ENCODE measurements at regions not wholly inside any gene's neighbourhood (a gene's known extent, or its start where the extent isn't known, plus 50 kb on each side); places are given as distances from the start of the nearest gene placed in this dataset.
A peak's percentile ranks its signal among the peaks of the same experiment; 100 is the strongest.

DNA sequence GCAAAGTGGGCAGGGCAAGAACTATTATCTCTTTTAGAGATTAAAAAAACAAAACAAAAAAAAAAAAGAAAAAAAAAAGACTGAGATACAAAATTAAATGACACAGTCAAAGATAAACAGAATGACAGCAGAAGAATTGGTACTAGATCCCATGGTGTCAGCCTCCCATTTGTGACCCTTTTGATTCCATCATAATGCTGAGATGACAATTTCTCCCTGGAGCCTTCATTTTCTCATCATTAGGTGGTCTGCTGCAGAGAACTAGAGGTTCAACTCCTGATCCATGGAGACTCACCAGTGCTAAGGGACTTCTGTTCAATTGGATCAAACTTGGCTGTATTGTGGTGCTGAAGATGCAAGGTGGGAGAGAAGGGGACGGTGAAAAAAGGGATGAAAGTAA lies 123.5 kb upstream of the SPDL1 start:
- intact Hi-C loops (cut with DNase I), result no loop called here
- ATAC-seq (no peak), DNase-seq (ENCODE audit: low spot score) (no peak)

DNA sequence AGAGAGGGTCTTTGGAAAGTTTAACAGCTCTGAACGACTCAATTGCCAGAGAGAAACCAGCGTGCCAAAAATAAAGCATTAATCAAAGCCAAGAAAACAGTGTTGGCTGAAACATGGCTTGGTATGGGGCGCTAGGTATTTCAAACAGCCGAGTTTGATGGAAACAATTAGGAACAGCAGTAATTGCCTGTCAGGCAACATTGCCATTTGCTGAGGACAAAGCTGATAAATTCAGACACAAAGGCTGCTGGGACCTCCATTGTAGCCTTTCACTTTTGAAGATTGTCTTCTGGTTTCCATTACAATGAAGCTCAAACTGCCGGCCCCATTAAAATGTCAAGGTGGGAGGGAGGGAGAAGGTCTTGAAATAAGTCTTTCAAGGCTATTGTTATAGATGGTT lies 125.4 kb upstream of the SPDL1 start:
- DNase-seq (ENCODE audit: low spot score) (no peak), ATAC-seq (no peak)
- intact Hi-C loops (cut with DNase I), result no loop called here

DNA sequence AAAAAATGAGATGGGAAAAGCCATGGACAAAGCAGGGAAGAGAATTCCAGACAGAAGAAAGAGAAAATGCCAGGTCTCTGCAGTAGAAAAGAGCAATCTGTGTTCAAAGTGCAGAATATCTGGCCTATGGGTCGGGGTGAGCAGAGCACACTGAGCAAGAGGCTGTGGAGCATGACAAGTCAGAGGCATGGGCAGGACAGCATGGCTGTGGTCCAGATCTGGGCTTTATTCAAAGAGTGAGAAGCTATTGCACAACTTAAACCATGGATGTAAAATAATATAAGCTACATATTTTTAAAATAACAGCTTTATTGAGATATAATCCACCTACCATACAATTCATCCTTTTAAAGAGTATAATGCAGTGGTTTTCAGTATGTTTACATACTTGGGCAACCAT lies 133.1 kb upstream of the SPDL1 start:
- ATAC-seq, result no peak

DNA sequence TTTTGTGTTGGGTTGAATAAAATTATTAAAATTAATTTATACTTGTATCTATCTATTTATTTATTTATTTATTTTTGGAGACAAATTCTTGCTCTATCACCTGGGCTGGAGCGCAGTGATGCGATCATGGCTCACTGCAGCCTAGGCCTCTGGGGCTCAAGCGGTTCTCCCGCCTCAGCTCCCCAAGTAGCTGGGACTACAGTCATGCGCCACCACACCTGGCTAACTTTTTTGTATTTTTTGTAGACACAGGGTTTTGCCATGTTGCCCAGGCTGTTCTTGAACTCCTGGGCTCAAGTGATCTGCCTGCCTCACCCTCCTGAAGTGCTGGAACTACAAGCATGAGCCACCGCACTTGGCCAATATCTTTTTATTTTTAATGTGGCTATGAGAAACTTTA lies 134.7 kb upstream of the SPDL1 start:
- no peak for DNase-seq (ENCODE audit: low spot score)
- no peak for ATAC-seq
- intact Hi-C loops (cut with DNase I), result no loop called here

More for the DNA sequence above, 133.1 kb upstream of the SPDL1 start:
- intact Hi-C loops (cut with DNase I), result no loop called here
- no peak for DNase-seq (ENCODE audit: low spot score)

DNA sequence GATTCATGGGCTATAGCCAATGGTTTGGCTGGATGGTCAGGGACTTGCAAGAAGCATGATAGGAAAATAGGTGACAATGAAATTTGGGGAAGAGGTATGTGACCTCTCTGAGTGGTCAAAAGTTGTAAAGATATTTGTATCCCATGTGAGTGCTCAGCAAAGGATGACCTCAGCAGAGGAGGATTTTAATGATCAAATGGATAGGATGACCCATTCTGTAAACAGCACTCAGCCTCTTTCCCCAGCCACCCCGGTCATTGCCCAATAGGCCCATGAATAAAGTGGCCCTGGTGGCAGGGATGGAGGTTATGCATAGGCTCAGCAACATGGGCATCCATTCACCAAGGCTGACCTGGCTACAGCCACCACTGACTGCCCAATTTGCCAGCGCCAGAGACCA lies 138.4 kb upstream of the SPDL1 start:
- ATAC-seq (no peak), DNase-seq (ENCODE audit: low spot score) (no peak)
- intact Hi-C loops (cut with DNase I), result no loop called here

DNA sequence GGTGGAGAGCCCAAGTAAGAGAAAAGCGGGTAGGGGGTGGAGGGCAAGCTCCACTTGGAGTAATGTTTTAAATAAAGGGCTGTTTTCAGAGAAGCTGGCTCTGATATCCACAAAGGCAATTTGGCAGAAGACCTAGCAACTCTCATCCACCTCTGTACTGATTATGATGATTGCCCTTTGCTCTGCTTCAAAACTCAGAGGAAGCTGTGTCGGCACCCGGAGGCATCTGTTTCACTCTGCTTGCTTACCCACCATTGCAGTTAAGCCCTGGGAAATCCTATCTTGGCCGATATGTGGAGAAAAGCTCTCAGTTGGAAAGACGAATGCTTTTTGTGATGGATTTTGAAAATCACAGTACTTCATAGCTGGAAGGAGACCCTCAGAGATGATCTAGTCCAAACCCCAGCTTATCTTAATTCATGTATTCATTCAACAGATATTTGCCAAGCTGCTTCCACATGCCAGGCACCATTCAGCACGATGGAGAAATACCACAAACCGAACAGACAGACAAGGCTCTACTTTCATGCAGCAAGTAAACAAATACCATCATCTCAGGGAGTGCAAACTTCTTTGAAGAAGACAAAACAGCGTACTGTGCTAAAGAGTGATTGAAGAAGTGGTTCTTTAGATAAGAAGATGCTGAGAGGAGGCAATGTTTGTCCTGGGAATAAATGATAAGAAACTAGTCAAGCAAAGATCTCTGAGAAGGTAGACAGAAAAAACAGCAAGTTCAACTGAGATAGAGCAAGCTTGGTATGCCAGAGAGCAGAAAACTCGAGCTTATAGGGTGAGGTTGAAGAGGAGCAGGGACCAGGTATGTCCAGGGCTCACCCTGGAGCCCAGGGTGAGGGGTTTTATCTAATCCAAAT lies 140.4 kb upstream of the SPDL1 start:
- DNase-seq (ENCODE audit: low spot score), result no peak
- intact Hi-C loops (cut with DNase I), result no loop called here
- no peak for ATAC-seq

DNA sequence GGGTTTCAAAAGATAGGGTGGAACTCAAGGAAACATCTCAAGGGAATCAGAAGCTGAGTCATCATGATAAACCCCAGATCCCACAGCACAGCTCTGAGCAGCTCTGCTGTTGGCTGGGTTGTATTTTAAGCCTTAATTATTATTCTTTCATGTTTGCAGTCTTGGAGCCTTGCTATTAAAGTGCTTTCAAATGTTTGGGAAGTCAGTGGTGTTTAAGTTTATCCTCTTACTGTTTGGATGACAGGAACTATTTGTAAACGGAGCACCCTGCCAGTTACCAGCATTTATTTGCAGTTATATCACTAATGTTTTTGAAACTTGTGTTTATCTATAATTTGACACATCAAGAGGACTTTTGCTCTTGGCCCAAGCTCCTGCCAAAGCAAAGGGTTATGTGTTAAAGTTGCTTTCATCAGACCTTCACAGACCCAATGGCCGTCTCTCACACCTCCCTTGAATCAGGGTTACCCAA lies 141.1 kb upstream of the SPDL1 start:
- peak; percentile 55 for ATAC-seq
- intact Hi-C loops (cut with DNase I), result no loop called here
- no peak for DNase-seq (ENCODE audit: low spot score)

DNA sequence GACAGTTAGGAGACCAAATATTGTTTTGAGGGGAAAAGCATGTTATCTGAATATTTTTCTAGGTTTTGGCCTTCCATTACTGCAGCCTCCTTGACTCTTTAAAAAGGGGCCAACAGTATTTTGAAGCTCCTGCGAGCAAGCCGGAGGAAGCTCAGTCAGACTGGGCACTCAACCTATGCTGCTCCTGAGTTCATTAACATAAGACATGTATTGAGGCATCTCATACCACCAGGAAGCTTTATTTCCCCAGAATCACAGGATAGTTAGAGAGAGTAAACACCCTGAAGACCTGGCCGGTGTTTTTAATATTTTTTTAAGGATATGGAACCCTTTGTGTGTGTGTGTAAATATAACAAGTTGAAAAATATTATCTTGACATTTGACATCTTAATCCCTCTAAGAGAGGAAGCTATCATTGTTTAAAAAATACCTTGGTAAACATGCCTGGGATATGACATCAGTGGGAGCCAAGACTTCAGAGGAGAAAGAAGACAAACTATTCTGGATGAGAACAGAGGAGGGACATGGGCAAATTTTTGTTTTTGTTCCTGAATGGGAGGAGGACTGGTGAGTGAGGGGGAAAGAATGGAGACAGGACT lies 139.3 kb upstream of the SLIT3 start:
- intact Hi-C loops (cut with DNase I), result no loop called here
- no peak for ATAC-seq
- no peak for DNase-seq (ENCODE audit: low spot score)

DNA sequence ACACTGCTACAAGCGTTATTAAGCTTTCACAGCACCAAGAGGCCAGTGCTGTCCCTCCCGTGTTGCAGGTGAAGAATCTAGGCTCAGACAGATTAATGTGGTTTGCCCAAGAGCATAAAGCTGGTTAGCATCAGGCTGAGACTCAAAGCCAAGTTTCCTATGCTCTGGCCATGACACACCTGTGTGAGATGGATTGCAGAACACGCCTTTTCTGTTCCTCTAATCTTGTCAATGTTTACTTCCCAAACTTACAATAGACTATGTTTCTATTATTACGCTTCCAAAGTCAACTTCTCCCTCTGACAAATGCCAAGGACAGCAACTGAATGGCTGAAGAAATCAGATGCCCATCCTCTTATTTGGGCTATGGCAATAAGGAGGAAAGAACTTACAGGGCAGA lies 138.4 kb upstream of the SLIT3 start:
- DNase-seq (ENCODE audit: low spot score) (no peak), ATAC-seq (no peak)
- intact Hi-C loops (cut with DNase I), result no loop called here

DNA sequence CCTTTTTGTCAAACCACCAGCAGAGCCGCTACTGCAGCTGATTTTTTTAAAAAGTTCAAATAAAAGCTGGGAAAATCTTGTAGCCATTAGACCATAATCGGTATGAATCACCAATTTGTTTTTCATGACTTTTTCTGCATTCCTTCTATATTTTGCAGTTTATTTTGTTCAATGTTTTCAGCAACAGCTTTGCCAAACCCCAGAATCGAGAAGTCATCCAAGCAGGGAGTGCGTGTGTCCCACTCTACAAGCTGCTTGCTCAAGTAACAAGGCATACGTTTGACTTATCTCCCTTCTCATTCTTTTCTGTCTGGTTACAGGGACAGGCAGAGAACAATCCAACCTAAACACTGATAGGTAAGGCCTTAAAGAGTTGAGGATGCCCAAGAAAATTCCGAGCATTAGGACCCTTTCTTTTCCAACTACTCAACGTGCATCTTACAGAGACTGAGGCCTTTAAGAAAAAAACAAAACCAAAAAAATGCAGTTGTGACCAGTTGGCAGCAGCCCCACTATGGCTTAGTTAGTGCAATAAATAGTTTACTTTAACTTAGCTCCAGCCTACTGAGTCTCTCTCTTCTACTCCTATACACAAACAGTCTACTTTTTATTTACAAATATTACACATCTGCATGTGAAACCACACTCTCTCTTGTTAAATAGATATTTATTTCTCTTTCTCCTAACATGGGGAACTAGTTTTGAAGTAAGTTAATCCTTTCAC lies 134.7 kb upstream of the SLIT3 start:
- intact Hi-C loops (cut with DNase I), result no loop called here
- DNase-seq (ENCODE audit: low spot score) (no peak), ATAC-seq (no peak)

DNA sequence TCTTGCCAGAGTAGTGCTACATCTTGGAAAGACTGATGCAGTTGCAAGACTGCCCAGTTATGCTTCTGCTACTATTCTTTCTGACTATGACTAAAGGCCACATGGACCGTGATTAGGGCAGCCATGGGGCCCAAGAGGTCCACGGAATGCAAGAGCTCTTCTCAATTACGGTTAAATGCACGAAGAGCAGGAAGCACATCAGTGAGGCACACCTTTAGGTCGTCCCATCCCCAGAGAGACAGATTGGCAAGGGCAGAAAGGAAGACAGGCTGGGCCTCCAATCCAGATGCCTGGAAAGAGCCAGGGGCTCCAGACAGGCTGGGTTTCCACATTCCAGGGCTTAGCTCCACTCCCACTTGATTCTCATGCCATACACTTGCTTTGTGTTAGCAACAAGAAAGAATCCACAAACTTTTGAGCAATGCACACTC lies 132.3 kb upstream of the SLIT3 start:
- ATAC-seq (no peak), DNase-seq (ENCODE audit: low spot score) (no peak)
- intact Hi-C loops (cut with DNase I), result no loop called here

DNA sequence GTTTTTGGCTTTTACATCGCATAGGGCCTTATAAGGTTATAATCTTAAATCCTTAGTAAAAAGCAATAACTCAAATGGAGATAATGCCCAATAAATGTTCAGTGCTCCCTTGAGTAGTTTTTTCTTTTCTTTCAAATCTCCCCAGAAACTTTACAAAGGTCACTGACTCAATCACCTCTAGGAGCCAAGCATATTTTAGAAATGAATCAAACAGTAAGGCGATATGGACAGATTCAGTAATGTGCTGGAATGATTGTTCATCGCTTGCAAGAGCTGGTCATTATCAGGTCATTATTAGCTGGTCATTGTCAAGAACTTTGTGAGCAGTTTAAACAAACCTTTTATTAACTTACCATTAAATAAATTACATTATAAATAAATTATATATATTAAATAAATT lies 130.4 kb upstream of the SLIT3 start:
- intact Hi-C loops (cut with DNase I), result no loop called here
- DNase-seq (ENCODE audit: low spot score) (no peak), ATAC-seq (no peak)

DNA sequence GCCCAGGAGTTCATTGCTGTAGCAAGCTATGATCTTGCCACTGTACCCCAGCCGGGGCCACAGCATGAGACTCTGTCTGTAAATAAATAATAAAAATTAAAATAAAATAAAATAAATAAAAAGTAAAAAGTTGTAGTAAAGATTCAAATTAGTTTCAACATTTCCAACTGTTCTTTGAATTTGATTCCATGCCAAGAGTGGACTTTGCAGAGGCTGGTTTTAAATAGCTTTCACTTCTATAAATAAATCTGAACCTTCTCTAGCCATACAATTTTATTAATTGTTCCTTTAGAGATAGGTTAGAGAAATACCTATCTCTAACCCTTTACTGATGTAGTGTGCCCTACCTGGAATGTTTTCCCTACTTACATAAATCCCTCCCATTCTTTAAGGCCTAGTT lies 129.7 kb upstream of the SLIT3 start:
- DNase-seq (ENCODE audit: low spot score) (no peak), ATAC-seq (no peak)
- intact Hi-C loops (cut with DNase I), result no loop called here

DNA sequence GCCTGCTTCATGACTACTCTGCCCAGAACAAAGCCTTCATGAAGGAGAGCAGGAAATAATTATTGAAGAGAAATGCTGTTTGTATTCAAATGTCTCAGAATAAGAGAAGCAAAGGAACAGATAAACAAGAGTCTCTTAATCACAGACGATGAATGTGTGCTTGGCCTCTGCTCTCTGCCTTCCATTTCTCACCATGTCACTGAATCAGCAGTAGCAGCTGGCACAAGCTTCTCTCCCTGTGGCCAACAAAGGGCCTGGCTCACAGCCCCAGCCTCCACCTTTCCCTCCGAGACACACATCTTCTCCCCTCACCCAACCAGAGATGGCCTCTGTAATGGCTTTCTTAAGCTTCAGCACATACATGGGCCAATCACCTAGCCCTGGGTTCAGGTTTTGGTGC lies 128.1 kb upstream of the SLIT3 start:
- no peak for ATAC-seq
- intact Hi-C loops (cut with DNase I), result no loop called here
- DNase-seq (ENCODE audit: low spot score), result no peak

DNA sequence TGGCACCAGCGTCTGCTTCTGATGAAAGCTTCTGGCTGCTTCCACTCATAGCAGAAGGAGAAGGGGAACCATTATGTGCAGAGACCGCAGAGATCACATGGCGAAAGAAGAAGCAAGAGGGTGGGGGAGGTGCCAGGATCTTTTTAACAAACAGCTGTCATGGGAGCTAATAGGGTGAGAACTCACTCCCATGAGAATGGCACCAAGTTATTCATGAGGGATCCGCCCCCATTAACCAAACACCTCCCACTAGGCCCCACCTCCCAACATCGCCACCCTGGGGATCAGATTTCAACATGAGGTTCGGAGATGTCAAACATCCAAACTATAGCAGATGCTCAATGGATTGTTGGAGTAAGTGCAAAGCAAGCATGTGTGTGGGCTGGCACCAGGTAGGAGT lies 125.8 kb upstream of the SLIT3 start:
- ATAC-seq, result no peak
- intact Hi-C loops (cut with DNase I), result no loop called here

DNA sequence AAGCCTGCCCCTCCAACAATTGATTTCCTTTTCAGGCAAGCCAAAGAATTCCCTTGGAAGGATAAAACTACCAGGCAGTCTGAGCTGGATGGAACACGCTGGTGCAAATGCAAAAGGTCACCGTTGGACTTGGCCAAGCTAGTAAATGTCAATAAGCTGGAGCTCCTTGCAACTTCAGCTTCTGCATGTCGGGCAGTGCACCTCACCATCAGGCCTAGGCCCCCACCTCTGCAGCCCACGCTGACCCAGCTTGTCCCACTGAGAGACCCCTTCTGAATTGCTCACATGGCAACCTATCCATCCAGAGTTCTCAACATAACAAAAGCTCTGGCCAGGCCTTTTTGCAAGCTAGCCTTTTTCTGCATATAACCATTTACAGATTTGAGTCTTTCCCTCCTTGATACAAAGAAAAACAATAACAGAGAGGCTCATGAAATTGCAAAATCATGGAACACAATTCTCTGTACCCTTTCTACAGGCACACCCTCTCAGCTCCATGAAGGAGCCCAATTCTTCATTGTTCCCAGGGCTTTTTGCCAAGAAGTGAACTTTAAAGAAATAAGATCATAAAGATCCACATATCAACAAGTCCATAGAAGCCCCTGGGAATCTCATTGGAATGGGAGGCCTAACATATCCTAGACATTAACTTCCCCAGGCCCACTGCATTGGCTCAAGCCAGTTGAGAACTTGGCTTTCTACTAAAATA lies 123.9 kb upstream of the SLIT3 start:
- intact Hi-C loops (cut with DNase I), result no loop called here
- ATAC-seq (peak; percentile 73), DNase-seq (ENCODE audit: low spot score) (no peak)

More for the DNA sequence above, 125.8 kb upstream of the SLIT3 start:
- no peak for DNase-seq (ENCODE audit: low spot score)

DNA sequence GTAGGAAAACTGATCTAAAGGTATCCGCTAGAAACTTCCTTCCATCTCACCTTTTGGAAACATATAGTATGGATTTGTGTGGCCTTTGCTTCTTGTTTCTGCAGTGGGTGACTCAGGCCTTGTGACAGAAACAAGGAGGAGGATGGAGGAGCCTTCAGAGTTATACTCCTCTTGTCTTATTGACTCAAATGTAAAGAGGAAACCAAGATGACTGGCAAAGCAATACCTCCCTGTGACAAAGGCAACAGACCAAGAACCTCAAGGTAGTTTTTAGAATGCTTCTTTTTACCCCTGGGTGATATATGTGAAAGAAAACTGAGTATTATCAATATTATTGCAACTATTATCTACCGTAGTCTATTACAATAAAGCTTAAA lies 123.3 kb upstream of the SLIT3 start:
- no peak for DNase-seq (ENCODE audit: low spot score)
- no peak for ATAC-seq
- intact Hi-C loops (cut with DNase I), result no loop called here

DNA sequence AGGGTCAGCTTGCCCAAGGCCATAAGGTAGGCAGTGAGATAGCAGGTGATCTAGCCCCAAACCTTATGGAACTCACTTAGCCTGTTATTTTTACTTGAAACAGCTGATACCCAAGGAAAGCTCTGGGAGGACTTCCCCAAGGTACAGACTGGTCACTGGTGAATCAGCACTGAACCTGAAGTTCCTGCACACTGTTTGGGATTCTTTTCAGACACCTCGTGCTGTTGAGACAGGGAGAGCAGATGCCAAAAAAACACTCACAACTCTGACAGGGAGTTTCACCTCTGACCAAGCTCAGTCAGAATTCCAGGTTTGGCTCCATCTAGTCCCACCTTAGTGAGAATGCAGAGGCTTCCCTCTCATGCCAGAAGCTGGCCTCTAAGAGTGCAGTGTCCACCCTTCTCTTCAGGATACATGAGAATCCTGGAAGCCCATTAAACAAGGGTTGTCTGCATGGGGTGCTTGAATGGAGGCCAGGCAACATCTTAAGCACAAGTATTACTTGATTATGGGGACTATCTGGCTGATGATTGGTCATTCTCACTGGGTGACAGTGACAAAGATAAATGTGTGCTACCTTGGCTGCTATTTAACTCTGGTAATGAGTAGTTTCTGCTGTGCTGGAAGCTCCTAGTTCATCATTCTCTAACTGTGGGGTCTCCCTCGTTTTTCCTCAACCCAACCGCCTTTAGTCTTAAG lies 122.8 kb upstream of the SLIT3 start:
- intact Hi-C loops (cut with DNase I), result no loop called here
- ATAC-seq, result no peak
- no peak for DNase-seq (ENCODE audit: low spot score)

DNA sequence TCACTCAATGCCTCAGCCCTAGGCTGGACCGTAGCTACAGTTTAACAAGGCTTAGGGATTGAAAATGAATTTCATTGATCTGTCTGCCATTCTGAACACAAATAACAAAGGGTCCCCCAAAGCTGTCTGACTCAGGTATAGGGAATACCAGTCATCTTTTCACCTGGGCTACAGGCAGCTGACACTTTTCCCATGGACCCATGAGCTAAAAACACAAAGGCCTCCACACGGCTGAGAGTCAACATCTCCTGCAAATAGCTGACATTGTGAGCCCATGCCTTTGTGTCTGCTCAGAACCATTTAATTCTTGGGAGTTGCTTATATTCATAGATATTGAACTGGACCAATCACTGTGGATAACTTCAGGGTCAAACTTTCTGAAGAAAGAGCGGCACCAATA lies 121.1 kb upstream of the SLIT3 start:
- no peak for DNase-seq (ENCODE audit: low spot score)
- ATAC-seq, result no peak
- intact Hi-C loops (cut with DNase I), result no loop called here

Data from sciatic nerve (tissue), 2 donors.